PC-9 (cell line): ENCODE measurements at regions not wholly inside any gene's neighbourhood (a gene's known extent, or its start where the extent isn't known, plus 50 kb on each side); places are given as distances from the start of the nearest gene placed in this dataset.

Experiments
- BruUV-seq: library from RNA; stranded (reverse); fragments of 400-500 nt; replicated peaks from 2 replicates; lab custom pipeline; 2021; lab: Mats Ljungman, UMichigan
- CTCF ChIA-PET: fragments of 300-600 bp; sonication (Branson Sonifier 250); formaldehyde crosslinking; loops from one replicate; lab custom pipeline; 2022; ENCODE audit warnings: antibody characterized with exemption; lab: Charles Lee
- POLR2A ChIA-PET: fragments of 300-600 bp; sonication (Branson Sonifier 250); formaldehyde crosslinking; loops from one replicate; lab custom pipeline; 2022; ENCODE audit warnings: antibody characterized with exemption; ENCODE audit not compliant: unreplicated experiment; lab: Charles Lee
- DNase-seq, 2 experiments: peaks; one replicate each; pipeline versions ENCODE4 v3.0.0 to v3.0.0-alpha.2; 2015 to 2022; ENCODE audit warnings: mixed read lengths in 1 of 2
- H2AFZ ChIP-seq: fragments of 200-600 bp; sonication (generic); 2 replicates; pipeline ENCODE4 v1.8.1; 2017; ENCODE audit warnings: antibody characterized with exemption
- H3F3A ChIP-seq: fragments of 200-600 bp; sonication (generic); 2 replicates; pipeline ENCODE4 v1.8.1; 2017; ENCODE audit warnings: antibody characterized with exemption, mild to moderate bottlenecking, low read depth; ENCODE audit not compliant: insufficient read depth
- H3K27ac ChIP-seq: fragments of 200-600 bp; sonication (generic); 2 replicates; pipeline ENCODE4 v1.6.1; 2016; ENCODE audit warnings: mixed run types
- H3K27me3 ChIP-seq: fragments of 200-600 bp; sonication (generic); 2 replicates; pipeline ENCODE4 v1.6.1; 2016; ENCODE audit warnings: low read depth, mixed run types; ENCODE audit not compliant: insufficient read depth
- H3K36me3 ChIP-seq: fragments of 200-600 bp; sonication (generic); 2 replicates; pipeline ENCODE4 v1.6.1; 2016; ENCODE audit warnings: low read depth, mixed run types
- H3K4me1 ChIP-seq: fragments of 200-600 bp; sonication (generic); replicated peaks from 2 replicates; pipeline ENCODE4 v1.6.1; 2016; ENCODE audit warnings: mixed run types; ENCODE audit not compliant: insufficient read depth
- H3K4me2 ChIP-seq: fragments of 200-600 bp; sonication (generic); 2 replicates; pipeline ENCODE4 v1.6.1; 2017; ENCODE audit warnings: mixed run types
- H3K4me3 ChIP-seq: fragments of 200-600 bp; sonication (generic); 2 replicates; pipeline ENCODE4 v1.6.1; 2016; ENCODE audit warnings: mixed run types
- H3K79me2 ChIP-seq: fragments of 200-600 bp; sonication (generic); 2 replicates; pipeline ENCODE4 v1.6.1; 2017; ENCODE audit warnings: low read depth, mixed run types
- H3K9me2 ChIP-seq: fragments of 200-600 bp; sonication (generic); 2 replicates; pipeline ENCODE4 v1.8.1; 2017; ENCODE audit warnings: mild to moderate bottlenecking; ENCODE audit not compliant: insufficient read depth
- H3K9me3 ChIP-seq: fragments of 200-600 bp; sonication (generic); 2 replicates; pipeline ENCODE4 v1.8.1; 2016; ENCODE audit warnings: low read depth; ENCODE audit not compliant: insufficient read depth
- H4K20me1 ChIP-seq: fragments of 200-600 bp; sonication (generic); 2 replicates; pipeline ENCODE4 v1.8.1; 2017; ENCODE audit not compliant: insufficient read depth
- EZH2 ChIP-seq: fragments of 200-600 bp; sonication (generic); IDR thresholded peaks from 2 replicates; pipeline ENCODE4 v1.8.0; 2017; ENCODE audit warnings: antibody characterized with exemption, low read depth
- intact Hi-C: fragments of 100-400 bp; cut with micrococcal nuclease; formaldehyde crosslinking; loops from one replicate; pipeline ENCODE4 v1.10.0; 2022; ENCODE audit not compliant: unreplicated experiment
- TF ChIP-seq, protein P1 (sequence below): fragments of 200-600 bp; sonication (generic); conservative IDR thresholded peaks from 2 replicates; pipeline ENCODE4 v1.6.1; 2017; ENCODE audit warnings: mixed run types, antibody characterized with exemption, mild to moderate bottlenecking, moderate library complexity

DNA sequence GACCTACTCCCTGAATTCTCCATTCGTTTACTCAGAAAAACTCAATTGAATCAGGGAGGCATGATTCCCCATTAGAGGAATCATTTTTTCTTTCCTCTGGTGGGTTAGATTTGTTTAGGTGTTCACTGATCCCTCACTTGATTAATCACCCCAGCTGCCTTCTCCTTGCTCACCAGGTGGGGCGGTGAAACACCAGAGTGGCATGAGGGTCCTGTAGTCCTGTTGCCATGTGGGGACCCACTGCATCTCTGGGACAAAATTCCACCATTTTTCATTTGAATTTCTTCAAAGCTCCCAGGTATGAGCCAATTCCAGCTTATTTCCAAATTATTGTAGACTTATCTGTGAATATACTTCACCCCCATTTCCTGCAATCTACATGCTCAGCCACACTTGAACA is 462.7 kb upstream of the ZNF507 start:
- no TSS peak for BruUV-seq
- H3K4me3 ChIP-seq: no peak overlapping the region
- H3K4me2 ChIP-seq: no peak overlapping the region
- H3K27me3 ChIP-seq: peaks cover 17% of the 10 kb centered on the region
- no peaks in the 10 kb centered on the region for H3K4me1 ChIP-seq
- TF ChIP-seq, protein P1, sequence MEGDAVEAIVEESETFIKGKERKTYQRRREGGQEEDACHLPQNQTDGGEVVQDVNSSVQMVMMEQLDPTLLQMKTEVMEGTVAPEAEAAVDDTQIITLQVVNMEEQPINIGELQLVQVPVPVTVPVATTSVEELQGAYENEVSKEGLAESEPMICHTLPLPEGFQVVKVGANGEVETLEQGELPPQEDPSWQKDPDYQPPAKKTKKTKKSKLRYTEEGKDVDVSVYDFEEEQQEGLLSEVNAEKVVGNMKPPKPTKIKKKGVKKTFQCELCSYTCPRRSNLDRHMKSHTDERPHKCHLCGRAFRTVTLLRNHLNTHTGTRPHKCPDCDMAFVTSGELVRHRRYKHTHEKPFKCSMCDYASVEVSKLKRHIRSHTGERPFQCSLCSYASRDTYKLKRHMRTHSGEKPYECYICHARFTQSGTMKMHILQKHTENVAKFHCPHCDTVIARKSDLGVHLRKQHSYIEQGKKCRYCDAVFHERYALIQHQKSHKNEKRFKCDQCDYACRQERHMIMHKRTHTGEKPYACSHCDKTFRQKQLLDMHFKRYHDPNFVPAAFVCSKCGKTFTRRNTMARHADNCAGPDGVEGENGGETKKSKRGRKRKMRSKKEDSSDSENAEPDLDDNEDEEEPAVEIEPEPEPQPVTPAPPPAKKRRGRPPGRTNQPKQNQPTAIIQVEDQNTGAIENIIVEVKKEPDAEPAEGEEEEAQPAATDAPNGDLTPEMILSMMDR: no peak
- no peak for TF ChIP-seq EZH2
- H3K27ac ChIP-seq: no peak overlapping the region
- CTCF ChIA-PET: no interaction called here
- H3F3A ChIP-seq: no peaks in the 10 kb centered on the region
- no peaks in the 10 kb centered on the region for H4K20me1 ChIP-seq
- no peaks in the 10 kb centered on the region for H3K9me2 ChIP-seq
- POLR2A ChIA-PET: no interaction called here
- no peaks in the 10 kb centered on the region for H3K79me2 ChIP-seq
- no peaks in the 10 kb centered on the region for H3K36me3 ChIP-seq
- intact Hi-C loops: no loop called here
- no peak overlapping the region for H2AFZ ChIP-seq
- no peak for DNase-seq
- no peaks in the 10 kb centered on the region for H3K9me3 ChIP-seq

DNA sequence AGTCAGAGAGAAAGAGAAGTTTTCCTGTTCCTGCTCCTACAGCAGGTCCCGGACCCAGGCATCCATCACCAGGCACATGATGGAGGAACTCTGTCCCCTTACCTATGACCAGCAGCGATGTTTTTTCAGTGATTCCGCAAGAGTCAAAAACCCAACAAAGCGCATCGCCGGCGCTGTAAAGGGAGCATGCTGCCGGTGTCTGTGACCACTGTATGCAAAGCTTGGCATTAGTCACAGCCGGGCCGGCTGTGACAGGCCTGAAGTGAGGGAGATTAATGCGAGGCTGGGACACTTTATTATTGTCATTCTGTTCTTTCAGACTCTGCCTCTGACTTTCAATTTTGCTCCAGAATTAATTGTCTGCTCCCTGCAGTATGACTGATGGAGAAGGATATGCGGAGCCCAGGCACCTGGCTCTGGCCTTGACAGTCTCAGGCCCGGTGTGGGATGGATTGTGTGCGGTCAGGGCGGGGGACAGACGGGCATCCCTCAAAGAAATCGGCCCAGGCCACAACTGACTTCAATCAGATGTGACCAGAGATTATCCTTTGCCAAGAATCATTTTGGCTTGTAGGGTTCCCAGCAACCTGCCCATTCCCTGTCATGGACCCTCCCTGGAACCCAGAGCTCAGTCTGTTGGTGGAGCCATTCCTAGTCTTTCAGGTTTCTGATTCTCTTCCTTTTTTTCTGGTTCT is 462.0 kb upstream of the ZNF507 start:
- Histone ChIP-seq H3K4me2 (no peak overlapping the region), H3K27me3 (peaks cover 24% of the 10 kb centered on the region), H3K27ac (no peak overlapping the region), H4K20me1 (no peaks in the 10 kb centered on the region), H3F3A (no peaks in the 10 kb centered on the region), H3K9me3 (no peaks in the 10 kb centered on the region), H2AFZ (no peak overlapping the region), H3K79me2 (no peaks in the 10 kb centered on the region), H3K4me3 (no peak overlapping the region), H3K4me1 (no peaks in the 10 kb centered on the region), H3K36me3 (no peaks in the 10 kb centered on the region), H3K9me2 (no peaks in the 10 kb centered on the region)
- CTCF ChIA-PET: no interaction called here
- DNase-seq: no peak
- POLR2A ChIA-PET: no interaction called here
- TF ChIP-seq, protein P1: no peak
- TF ChIP-seq EZH2: no peak
- BruUV-seq: no TSS peak
- intact Hi-C loops: no loop called here

DNA sequence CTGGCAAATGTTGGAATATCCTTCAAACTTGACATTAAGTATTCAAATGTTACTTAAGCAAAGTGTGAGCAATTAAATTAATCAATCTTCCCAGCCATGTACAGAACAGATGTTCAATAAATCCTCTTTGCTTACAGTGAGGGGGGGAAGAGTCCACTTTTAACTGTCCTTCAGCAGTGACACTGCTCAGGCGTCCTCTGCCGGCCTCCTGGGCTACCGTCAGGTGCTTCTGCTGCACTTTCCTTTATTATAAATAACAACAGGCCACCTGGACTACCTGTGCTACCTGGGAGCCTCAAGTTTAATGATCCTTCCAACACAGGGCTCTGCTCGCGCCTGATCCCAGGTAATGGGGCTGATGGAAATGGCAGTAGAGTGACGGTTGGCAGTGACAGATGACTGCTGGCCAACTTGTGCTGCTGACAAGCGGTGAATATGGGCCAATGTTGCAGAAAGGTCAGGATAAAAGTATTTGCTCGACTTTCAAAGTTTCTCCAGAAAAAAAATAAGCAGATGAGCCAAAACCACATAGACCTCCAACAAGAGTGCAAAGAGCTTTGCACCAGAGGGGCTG is 460.0 kb upstream of the ZNF507 start:
- peaks cover 39% of the 10 kb centered on the region for H3K27me3 ChIP-seq
- H3K4me1 ChIP-seq: no peaks in the 10 kb centered on the region
- no peaks in the 10 kb centered on the region for H3K9me2 ChIP-seq
- CTCF ChIA-PET: no interaction called here
- TF ChIP-seq, protein P1: no peak
- no peak for TF ChIP-seq EZH2
- no TSS peak for BruUV-seq
- no peak for DNase-seq
- H3K4me2 ChIP-seq: no peak overlapping the region
- H3F3A ChIP-seq: no peaks in the 10 kb centered on the region
- no peaks in the 10 kb centered on the region for H3K79me2 ChIP-seq
- POLR2A ChIA-PET: no interaction called here
- no peak overlapping the region for H2AFZ ChIP-seq
- intact Hi-C loops: no loop called here
- H3K9me3 ChIP-seq: no peaks in the 10 kb centered on the region; the same call in 1 of the 2 replicates
- no peaks in the 10 kb centered on the region for H3K36me3 ChIP-seq
- H4K20me1 ChIP-seq: no peaks in the 10 kb centered on the region
- no peak overlapping the region for H3K4me3 ChIP-seq
- no peak overlapping the region for H3K27ac ChIP-seq
